ENCODE measurements at regions not wholly inside any gene's neighbourhood (a gene's known extent, or its start where the extent isn't known, plus 50 kb on each side); places are given as distances from the start of the nearest gene placed in this dataset.

DNA sequence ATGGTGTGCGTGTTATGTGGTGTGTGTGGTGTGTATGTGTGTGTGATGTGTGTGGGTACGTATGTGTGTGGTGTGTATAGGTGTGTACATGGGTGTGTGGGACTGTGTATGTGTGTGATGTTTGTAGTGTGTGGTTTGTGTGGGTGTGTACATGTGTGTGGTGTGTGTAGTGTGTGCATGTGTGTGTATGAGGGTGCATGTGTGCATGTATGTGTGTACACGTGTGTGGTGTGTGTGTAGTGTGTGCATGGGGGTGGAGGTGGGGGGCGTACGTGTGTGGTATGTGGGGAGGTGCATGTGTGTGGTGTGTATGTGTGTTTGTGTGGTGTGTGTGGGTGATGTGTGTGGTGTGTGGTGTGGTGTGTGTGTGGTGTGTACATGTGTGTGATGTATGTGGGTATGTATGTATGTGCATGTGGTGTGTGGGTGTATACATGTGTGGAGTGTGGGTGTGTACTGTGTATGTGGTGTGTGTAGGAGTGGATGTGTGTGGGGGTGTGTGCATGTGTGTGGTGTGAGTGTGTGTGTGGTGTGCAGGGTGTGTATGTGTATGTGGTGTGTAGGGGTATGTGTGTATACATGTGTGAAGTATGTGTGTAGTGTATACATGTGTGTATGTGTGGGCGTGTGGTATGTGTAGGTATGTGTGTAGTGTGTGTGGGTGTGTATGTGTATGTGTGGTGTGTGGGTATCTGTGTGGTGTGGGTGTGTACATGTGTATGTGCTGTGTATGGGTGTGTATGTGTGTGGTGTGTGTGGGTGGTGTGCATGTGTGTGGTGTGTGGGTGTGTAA, 119.8 kb upstream of the GSC start:
- TF ChIP-seq CTCF (IDR thresholded peaks at IDR 0.05) (no peak), EZH2phosphoT487 (IDR thresholded peaks at IDR 0.05) (no peak)

All from neural progenitor cell (in vitro differentiated cells).